ENCODE measurements at regions not wholly inside any gene's neighbourhood (a gene's known extent, or its start where the extent isn't known, plus 50 kb on each side); places are given as distances from the start of the nearest gene placed in this dataset.

DNA sequence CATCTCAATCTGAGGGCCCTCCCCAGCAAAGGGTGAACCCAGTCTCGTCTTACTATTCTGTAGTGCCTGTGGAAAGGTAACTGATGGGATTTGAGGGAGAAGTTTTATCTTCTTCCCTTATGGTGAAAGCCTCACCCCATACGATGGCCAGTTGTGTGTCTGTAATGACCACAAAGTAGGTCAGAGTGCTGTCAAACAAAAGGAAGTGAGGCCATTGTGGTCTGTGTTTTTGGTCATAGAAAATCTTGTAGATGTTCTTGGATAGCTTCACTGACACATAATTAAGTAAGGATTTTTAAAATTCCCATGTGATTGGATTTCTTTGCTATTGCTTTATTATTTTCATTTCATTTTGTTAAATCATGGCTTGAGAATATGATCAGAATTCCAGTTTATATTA lies 505.1 kb upstream of the KLF4 start:
- no peak for TF ChIP-seq POLR2A (IDR thresholded peaks at IDR 0.05; ENCODE audit: low read depth)
- TF ChIP-seq, protein P1, sequence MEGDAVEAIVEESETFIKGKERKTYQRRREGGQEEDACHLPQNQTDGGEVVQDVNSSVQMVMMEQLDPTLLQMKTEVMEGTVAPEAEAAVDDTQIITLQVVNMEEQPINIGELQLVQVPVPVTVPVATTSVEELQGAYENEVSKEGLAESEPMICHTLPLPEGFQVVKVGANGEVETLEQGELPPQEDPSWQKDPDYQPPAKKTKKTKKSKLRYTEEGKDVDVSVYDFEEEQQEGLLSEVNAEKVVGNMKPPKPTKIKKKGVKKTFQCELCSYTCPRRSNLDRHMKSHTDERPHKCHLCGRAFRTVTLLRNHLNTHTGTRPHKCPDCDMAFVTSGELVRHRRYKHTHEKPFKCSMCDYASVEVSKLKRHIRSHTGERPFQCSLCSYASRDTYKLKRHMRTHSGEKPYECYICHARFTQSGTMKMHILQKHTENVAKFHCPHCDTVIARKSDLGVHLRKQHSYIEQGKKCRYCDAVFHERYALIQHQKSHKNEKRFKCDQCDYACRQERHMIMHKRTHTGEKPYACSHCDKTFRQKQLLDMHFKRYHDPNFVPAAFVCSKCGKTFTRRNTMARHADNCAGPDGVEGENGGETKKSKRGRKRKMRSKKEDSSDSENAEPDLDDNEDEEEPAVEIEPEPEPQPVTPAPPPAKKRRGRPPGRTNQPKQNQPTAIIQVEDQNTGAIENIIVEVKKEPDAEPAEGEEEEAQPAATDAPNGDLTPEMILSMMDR (IDR thresholded peaks at IDR 0.05), result no peak
